Sigmoid colon (tissue), 4 donors: ENCODE measurements at regions not wholly inside any gene's neighbourhood (a gene's known extent, or its start where the extent isn't known, plus 50 kb on each side); places are given as distances from the start of the nearest gene placed in this dataset.

Experiments
- EP300 ChIP-seq, 4 donors: sonication (generic); formaldehyde crosslinking; IDR thresholded peaks; one replicate each; pipeline ENCODE4 v1.6.1; 2017; ENCODE audit warnings: antibody characterized with exemption in 4 of 4
- POLR2A ChIP-seq, 2 donors: fragments of 450-650 bp; IDR thresholded peaks; one replicate each; pipeline ENCODE4 v1.6.1; 2016; ENCODE audit warnings: antibody characterized with exemption in 2 of 2, mild to moderate bottlenecking in 2 of 2, moderate library complexity in 2 of 2
- POLR2AphosphoS5 ChIP-seq, 4 donors: sonication (generic); formaldehyde crosslinking; IDR thresholded peaks; one replicate each; pipeline ENCODE4 v1.6.1; 2017; ENCODE audit warnings: antibody characterized with exemption in 4 of 4
- TF ChIP-seq, protein P1 (sequence below), 4 experiments: fragments of 450-650 bp in 3 of 4; fragments of 200-600 bp in 1 of 4; IDR thresholded peaks; one replicate each; pipeline ENCODE4 v1.5.1; 2016 to 2019; ENCODE audit warnings: antibody characterized with exemption in 4 of 4, mild to moderate bottlenecking in 3 of 4, moderate library complexity in 2 of 4

GRCh38 chr11:11081288-11081687 lies 223.4 kb upstream of the ZBED5 start:
- TF ChIP-seq POLR2AphosphoS5 (IDR thresholded peaks at IDR 0.05) (no peak), POLR2A (IDR thresholded peaks at IDR 0.05) (no peak), EP300 (IDR thresholded peaks at IDR 0.05) (no peak)
- TF ChIP-seq, protein P1, sequence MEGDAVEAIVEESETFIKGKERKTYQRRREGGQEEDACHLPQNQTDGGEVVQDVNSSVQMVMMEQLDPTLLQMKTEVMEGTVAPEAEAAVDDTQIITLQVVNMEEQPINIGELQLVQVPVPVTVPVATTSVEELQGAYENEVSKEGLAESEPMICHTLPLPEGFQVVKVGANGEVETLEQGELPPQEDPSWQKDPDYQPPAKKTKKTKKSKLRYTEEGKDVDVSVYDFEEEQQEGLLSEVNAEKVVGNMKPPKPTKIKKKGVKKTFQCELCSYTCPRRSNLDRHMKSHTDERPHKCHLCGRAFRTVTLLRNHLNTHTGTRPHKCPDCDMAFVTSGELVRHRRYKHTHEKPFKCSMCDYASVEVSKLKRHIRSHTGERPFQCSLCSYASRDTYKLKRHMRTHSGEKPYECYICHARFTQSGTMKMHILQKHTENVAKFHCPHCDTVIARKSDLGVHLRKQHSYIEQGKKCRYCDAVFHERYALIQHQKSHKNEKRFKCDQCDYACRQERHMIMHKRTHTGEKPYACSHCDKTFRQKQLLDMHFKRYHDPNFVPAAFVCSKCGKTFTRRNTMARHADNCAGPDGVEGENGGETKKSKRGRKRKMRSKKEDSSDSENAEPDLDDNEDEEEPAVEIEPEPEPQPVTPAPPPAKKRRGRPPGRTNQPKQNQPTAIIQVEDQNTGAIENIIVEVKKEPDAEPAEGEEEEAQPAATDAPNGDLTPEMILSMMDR (IDR thresholded peaks at IDR 0.05) = no peak
